ENCODE measurements at regions not wholly inside any gene's neighbourhood (a gene's known extent, or its start where the extent isn't known, plus 50 kb on each side); places are given as distances from the start of the nearest gene placed in this dataset.

DNA sequence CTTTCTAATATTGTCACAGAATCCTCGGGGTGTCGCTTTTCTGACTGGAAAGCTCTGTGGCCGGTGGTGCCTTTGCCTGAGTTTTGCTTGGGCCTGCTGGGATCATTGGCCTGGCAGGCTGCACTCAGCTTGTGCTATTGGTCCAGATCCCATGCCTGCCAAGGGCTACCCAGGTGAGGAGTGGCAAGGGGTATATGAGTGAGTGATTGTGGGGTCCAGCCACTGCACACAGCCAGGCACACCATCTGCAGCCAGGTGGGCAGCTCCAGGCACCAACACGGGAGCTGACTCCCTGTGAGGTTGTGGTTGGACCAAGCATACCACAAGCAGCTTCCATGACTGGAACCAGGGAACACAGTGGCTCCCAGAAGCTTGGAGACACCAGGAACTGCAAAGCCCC is 557.2 kb downstream of the SI start:
- no peak for DNase-seq (ENCODE audit: low spot score)
- in situ Hi-C loops (cut with MboI; ENCODE audit: low sequenced_read_pairs, unreplicated experiment), result no loop called here
- TF ChIP-seq, protein P1, sequence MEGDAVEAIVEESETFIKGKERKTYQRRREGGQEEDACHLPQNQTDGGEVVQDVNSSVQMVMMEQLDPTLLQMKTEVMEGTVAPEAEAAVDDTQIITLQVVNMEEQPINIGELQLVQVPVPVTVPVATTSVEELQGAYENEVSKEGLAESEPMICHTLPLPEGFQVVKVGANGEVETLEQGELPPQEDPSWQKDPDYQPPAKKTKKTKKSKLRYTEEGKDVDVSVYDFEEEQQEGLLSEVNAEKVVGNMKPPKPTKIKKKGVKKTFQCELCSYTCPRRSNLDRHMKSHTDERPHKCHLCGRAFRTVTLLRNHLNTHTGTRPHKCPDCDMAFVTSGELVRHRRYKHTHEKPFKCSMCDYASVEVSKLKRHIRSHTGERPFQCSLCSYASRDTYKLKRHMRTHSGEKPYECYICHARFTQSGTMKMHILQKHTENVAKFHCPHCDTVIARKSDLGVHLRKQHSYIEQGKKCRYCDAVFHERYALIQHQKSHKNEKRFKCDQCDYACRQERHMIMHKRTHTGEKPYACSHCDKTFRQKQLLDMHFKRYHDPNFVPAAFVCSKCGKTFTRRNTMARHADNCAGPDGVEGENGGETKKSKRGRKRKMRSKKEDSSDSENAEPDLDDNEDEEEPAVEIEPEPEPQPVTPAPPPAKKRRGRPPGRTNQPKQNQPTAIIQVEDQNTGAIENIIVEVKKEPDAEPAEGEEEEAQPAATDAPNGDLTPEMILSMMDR (IDR thresholded peaks at IDR 0.05; ENCODE audit: borderline replicate concordance, control extremely low read depth, extremely low read depth, insufficient read depth, missing control alignments), result no peak

DNA sequence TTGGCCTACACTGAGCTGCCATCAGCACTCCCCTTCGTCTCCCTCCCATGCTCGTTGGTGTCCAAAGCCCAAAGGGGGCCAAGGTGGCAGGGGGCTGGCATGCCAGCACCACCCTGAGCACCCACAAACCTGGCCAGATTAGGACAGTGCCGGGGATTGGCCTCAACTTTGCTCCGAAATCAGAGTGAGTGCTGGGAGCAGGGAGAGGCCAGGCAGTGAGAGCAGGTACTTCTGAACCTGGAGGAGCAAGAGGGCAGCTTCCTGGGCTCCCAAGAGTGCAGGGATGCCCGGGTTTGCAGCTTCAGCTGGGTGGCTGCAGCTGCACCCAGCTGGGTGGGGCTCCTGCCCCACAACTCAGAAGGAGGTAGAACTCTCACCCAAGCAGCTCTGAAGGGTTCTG is 563.0 kb downstream of the SI start:
- DNase-seq (ENCODE audit: low spot score), result no peak
- TF ChIP-seq, protein P1 (IDR thresholded peaks at IDR 0.05; ENCODE audit: borderline replicate concordance, control extremely low read depth, extremely low read depth, insufficient read depth, missing control alignments), result no peak
- in situ Hi-C loops (cut with MboI; ENCODE audit: low sequenced_read_pairs, unreplicated experiment), result no loop called here

DNA sequence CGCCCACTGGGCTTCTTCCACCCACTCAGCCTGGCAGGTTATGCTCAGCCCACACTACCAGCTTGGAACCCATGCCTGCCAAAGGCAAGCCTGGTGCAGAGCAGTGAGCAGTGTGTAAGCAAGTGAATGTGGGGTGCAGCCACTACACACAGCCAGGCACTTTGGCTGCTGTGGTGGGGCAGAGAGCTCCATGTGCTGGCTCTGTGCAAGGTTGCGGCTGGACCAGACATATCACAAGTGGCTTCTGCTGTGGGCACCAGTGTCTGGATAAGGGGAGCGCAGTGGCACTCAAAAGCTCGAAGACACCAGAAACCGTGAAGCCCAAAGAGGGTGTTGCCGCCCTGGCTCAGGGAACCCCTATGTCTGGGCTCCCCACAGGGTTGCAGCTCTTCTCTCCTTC is 563.7 kb downstream of the SI start:
- DNase-seq (ENCODE audit: low spot score), result no peak
- TF ChIP-seq, protein P1 (IDR thresholded peaks at IDR 0.05; ENCODE audit: borderline replicate concordance, control extremely low read depth, extremely low read depth, insufficient read depth, missing control alignments), result no peak
- in situ Hi-C loops (cut with MboI; ENCODE audit: low sequenced_read_pairs, unreplicated experiment), result no loop called here

DNA sequence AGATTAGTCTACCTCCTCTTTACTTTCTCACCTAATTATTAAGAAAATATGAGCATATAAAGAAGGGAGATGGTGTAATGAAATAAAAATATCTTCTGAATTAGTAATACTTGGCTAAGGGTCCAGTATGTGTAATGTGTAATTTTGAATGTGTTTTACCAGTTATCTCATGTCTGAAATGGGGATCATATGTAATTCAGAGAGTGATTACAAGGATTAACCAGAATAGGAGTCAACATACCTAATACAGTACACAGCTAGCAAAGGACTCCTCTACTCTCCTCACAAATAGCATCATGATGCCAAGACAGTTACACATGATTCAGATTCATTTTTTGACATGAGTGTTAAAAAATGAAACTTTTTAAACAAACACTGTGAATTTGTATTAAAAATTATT is 570.4 kb downstream of the SI start:
- in situ Hi-C loops (cut with MboI; ENCODE audit: low sequenced_read_pairs, unreplicated experiment), result no loop called here
- TF ChIP-seq, protein P1 (IDR thresholded peaks at IDR 0.05; ENCODE audit: borderline replicate concordance, control extremely low read depth, extremely low read depth, insufficient read depth, missing control alignments), result no peak
- no peak for DNase-seq (ENCODE audit: low spot score)

DNA sequence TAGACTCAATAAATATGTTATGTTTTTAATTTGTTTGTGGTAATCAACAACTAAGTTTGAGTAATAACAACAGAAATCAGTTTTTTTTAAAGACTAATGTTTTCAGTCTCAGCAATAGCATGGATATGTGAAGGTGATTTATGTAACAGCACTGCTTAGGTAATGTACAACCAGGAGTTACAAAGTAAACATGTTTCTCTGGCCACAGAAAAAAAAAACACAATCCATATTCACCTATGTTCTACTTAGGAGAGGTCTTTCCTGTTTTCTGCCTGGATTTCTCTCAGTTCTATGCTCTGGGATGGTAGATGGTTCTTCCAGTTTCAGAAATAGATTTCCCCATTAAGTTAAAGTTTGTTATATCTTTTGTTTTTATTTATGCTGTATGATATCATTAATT is 579.4 kb downstream of the SI start:
- in situ Hi-C loops (cut with MboI; ENCODE audit: low sequenced_read_pairs, unreplicated experiment), result no loop called here
- TF ChIP-seq, protein P1 (IDR thresholded peaks at IDR 0.05; ENCODE audit: borderline replicate concordance, control extremely low read depth, extremely low read depth, insufficient read depth, missing control alignments), result no peak
- no peak for DNase-seq (ENCODE audit: low spot score)

DNA sequence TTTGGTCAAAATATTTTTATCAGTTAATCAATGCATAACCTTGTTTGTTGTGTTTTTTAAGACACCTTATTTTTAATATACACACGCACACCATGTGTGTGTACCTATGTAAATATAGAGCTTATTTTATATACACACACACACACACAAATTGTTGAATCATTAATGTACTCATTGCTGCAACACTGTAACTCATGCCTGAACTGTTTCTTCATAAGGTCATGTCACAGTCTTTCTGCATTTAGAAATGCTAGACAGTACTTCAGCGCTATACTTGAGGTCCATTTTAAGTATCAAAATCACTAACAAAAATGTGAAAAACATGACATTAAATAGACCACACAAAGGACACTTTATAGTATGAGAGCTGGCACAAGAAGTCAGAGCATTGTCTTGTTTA is 589.4 kb downstream of the SI start:
- TF ChIP-seq, protein P1 (IDR thresholded peaks at IDR 0.05; ENCODE audit: borderline replicate concordance, control extremely low read depth, extremely low read depth, insufficient read depth, missing control alignments), result no peak
- in situ Hi-C loops (cut with MboI; ENCODE audit: low sequenced_read_pairs, unreplicated experiment), result no loop called here

DNA sequence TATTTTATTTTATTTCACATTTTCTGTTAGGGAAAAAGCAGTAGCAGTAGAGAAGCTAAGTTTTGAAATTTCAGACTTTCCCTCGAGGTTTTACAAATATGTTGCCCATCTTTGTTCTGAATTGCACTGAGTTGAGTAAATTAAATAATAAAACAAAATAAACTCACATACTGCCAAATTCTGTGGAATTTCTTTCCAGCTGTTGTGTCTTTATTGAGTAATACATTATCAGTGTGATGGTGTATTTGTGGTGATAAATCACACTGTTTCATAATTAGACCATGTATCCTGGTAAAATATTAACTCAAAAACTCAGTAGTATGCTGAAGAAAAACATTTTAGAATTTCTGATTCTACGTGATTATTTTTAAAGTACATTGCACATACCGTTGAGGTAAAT is 592.1 kb downstream of the SI start:
- TF ChIP-seq, protein P1 (IDR thresholded peaks at IDR 0.05; ENCODE audit: borderline replicate concordance, control extremely low read depth, extremely low read depth, insufficient read depth, missing control alignments), result no peak
- no peak for DNase-seq (ENCODE audit: low spot score)
- in situ Hi-C loops (cut with MboI; ENCODE audit: low sequenced_read_pairs, unreplicated experiment), result no loop called here

More for the DNA sequence above, 589.4 kb downstream of the SI start:
- DNase-seq (ENCODE audit: low spot score), result no peak
